HepG2 (cell line): ENCODE measurements at regions not wholly inside any gene's neighbourhood (a gene's known extent, or its start where the extent isn't known, plus 50 kb on each side); places are given as distances from the start of the nearest gene placed in this dataset.

Experiments
- ATAC-seq: fragments of 200-7000 bp; cut with Tn5 transposase; 3 replicates; pipeline ENCODE4 v1.9.1; 2020; ENCODE audit warnings: mild to moderate bottlenecking, moderate library complexity
- BruUV-seq: library from RNA; stranded (reverse); fragments of 400-500 nt; replicated peaks from 2 replicates; lab custom pipeline; 2021; lab: Mats Ljungman, UMichigan
- CTCF ChIA-PET: fragments of 300-600 bp; formaldehyde crosslinking; extraction: SDS; loops from one replicate; lab custom pipeline; 2021; ENCODE audit warnings: low total read pairs, inconsistent platforms, low intra/inter-chr PET ratio; lab: Yijun Ruan, JAX
- POLR2A ChIA-PET: fragments of 350-600 bp; sonication (Branson Sonifier 250); formaldehyde crosslinking; loops from one replicate; lab custom pipeline; 2020; ENCODE audit warnings: antibody characterized with exemption, inconsistent platforms; lab: Yijun Ruan, JAX
- DNase-seq: peaks from one replicate; pipeline ENCODE4 v3.0.0-alpha.2; 2015; ENCODE audit warnings: low spot score
- FAIRE-seq: peaks from 3 replicates; lab custom pipeline; 2011; peaks lifted over from hg19 to GRCh38; lab: Jason Lieb, UNC
- H2AFZ ChIP-seq: one replicate; pipeline ENCODE4 v1.6.1; 2011; ENCODE audit warnings: low read length, inconsistent platforms
- H3K27ac ChIP-seq: fragments of 300-600 bp; 3 replicates; pipeline ENCODE4 v1.8.0; 2011; ENCODE audit warnings: mixed run types, mild to moderate bottlenecking, mixed read lengths, low read length, inconsistent platforms; ENCODE audit not compliant: insufficient read depth; ENCODE audit errors: extremely low read length
- H3K27me3 ChIP-seq, 2 experiments: fragments of 200-600 bp in 1 of 2; 2 replicates in 1 of 2; 3 replicates in 1 of 2; pipeline versions ENCODE4 v1.6.0 to v1.8.0; 2011; ENCODE audit warnings: low read length in 2 of 2, mild to moderate bottlenecking in 2 of 2, moderate library complexity in 2 of 2, inconsistent platforms in 1 of 2; ENCODE audit not compliant: insufficient read depth in 2 of 2, control insufficient read depth in 1 of 2
- H3K36me3 ChIP-seq, 2 experiments: fragments of 200-600 bp in 1 of 2; replicated peaks in 1 of 2; 2 replicates in 1 of 2; 3 replicates in 1 of 2; pipeline versions ENCODE4 v1.5.1 to v1.8.0; 2011; ENCODE audit warnings: low read length in 2 of 2, inconsistent platforms in 1 of 2; ENCODE audit not compliant: insufficient read depth in 2 of 2, control insufficient read depth in 1 of 2
- H3K4me1 ChIP-seq: 2 replicates; pipeline ENCODE4 v1.5.1; 2012; ENCODE audit warnings: low read length, inconsistent platforms; ENCODE audit not compliant: insufficient read depth
- H3K4me2 ChIP-seq: 2 replicates; pipeline ENCODE4 v1.6.0; 2011; ENCODE audit warnings: low read depth, low read length, inconsistent platforms
- H3K4me3 ChIP-seq, 3 experiments: fragments of 200-600 bp in 1 of 3; sonication (generic), shearing (Covaris generic) in 1 of 3; replicated peaks in 1 of 3; 2 replicates each; pipeline ENCODE4 v1.5.1; 2011 to 2016; ENCODE audit warnings: low read length in 3 of 3, inconsistent platforms in 2 of 3, low read depth in 2 of 3, mild to moderate bottlenecking in 2 of 3, control low read depth in 1 of 3, mixed read lengths in 1 of 3; ENCODE audit not compliant: insufficient read depth in 1 of 3
- H3K79me2 ChIP-seq: one replicate; pipeline ENCODE4 v1.6.1; 2011; ENCODE audit warnings: low read length, inconsistent platforms; ENCODE audit not compliant: insufficient read depth
- H3K9ac ChIP-seq: 2 replicates; pipeline ENCODE4 v1.6.0; 2011; ENCODE audit warnings: mild to moderate bottlenecking, low read depth, low read length, inconsistent platforms; ENCODE audit not compliant: insufficient read depth
- H3K9me3 ChIP-seq: 2 replicates; pipeline ENCODE4 v1.5.1; 2012; ENCODE audit warnings: mild to moderate bottlenecking, low read length
- H4K20me1 ChIP-seq: 2 replicates; pipeline ENCODE4 v1.6.0; 2011; ENCODE audit warnings: inconsistent platforms, mild to moderate bottlenecking, low read length, moderate library complexity; ENCODE audit not compliant: insufficient read depth
- FOXC1 ChIP-seq: sonication (generic); formaldehyde crosslinking; IDR thresholded peaks from 2 replicates; pipeline ENCODE4 v1.8.0; 2022; ENCODE audit warnings: mild to moderate bottlenecking, missing genetic modification reagents, borderline replicate concordance
- HNF4G ChIP-seq, 2 experiments: sonication (generic) in 1 of 2; formaldehyde crosslinking in 1 of 2; IDR thresholded peaks; 2 replicates each; pipeline versions ENCODE4 v1.4.0 to v1.6.1; 2011 to 2020; ENCODE audit warnings: borderline replicate concordance in 2 of 2, low read depth in 2 of 2, mild to moderate bottlenecking in 2 of 2, low read length in 1 of 2, missing genetic modification reagents in 1 of 2, moderate library complexity in 1 of 2
- JUND ChIP-seq: sonication (generic); formaldehyde crosslinking; IDR thresholded peaks from 2 replicates; pipeline ENCODE4 v1.8.0; 2022; ENCODE audit warnings: mild to moderate bottlenecking, missing genetic modification reagents
- TCF12 ChIP-seq, 2 experiments: fragments of 450-650 bp in 1 of 2; sonication (generic) in 1 of 2; formaldehyde crosslinking in 1 of 2; IDR thresholded peaks; 2 replicates each; pipeline versions ENCODE4 v1.6.1 to v1.8.0; 2017 to 2022; ENCODE audit warnings: antibody characterized with exemption in 1 of 2, mild to moderate bottlenecking in 1 of 2, missing genetic modification reagents in 1 of 2, moderate library complexity in 1 of 2
- ZC3H13 ChIP-seq: sonication (generic); formaldehyde crosslinking; IDR thresholded peaks from 2 replicates; pipeline ENCODE4 v1.8.1; 2023; ENCODE audit warnings: mild to moderate bottlenecking, missing genetic modification reagents, moderate library complexity
- ZFP91 ChIP-seq: sonication (generic); formaldehyde crosslinking; IDR thresholded peaks from 2 replicates; pipeline ENCODE4 v1.9.0; 2022; ENCODE audit warnings: missing genetic modification reagents, mild to moderate bottlenecking, borderline replicate concordance
- ZNF331 ChIP-seq: sonication (generic); formaldehyde crosslinking; IDR thresholded peaks from 2 replicates; pipeline ENCODE4 v1.4.0; 2020; ENCODE audit warnings: missing genetic modification reagents
- ZNF33A ChIP-seq: sonication (generic); formaldehyde crosslinking; IDR thresholded peaks from 2 replicates; pipeline ENCODE4 v1.5.1; 2020; ENCODE audit warnings: missing genetic modification reagents, mild to moderate bottlenecking, moderate library complexity, borderline replicate concordance
- ZNF761 ChIP-seq: sonication (generic); formaldehyde crosslinking; conservative IDR thresholded peaks from 2 replicates; pipeline ENCODE4 v1.4.0; 2020; ENCODE audit warnings: mild to moderate bottlenecking, missing genetic modification reagents
- ZNF777 ChIP-seq: sonication (generic); formaldehyde crosslinking; IDR thresholded peaks from 2 replicates; pipeline ENCODE4 v1.4.0; 2020; ENCODE audit warnings: missing genetic modification reagents
- WGBS: methylation state at CpG from one replicate; pipeline ENCODE4 v1.1.6; 2017; ENCODE audit warnings: low lambda C conversion rate; 5-methylcytosine and 5-hydroxymethylcytosine counted together
- in situ Hi-C: cut with HindIII; loops from 2 replicates; pipeline ENCODE4 v1.10.0; 2017; ENCODE audit warnings: low pct_unique_long_range_greater_than_20kb; ENCODE audit not compliant: extremely low pct_ligation_motif_present
- intact Hi-C: fragments of 100-400 bp; cut with micrococcal nuclease; formaldehyde crosslinking; loops from one replicate; pipeline ENCODE4 v1.10.0; 2022; ENCODE audit not compliant: unreplicated experiment

GRCh38 chr7:46603780-46604179, 682.7 kb upstream of the IGFBP3 start:
- WGBS, result 37% methylated on average over 6 of the region's 11 CpGs
- H3K9ac ChIP-seq, result no peak overlapping the region
- TF ChIP-seq ZNF33A (CRISPR knock-in tag), result no peak
- TF ChIP-seq ZFP91 (CRISPR knock-in tag), result no peak
- no peak for TF ChIP-seq ZNF331 (CRISPR knock-in tag)
- no peak for TF ChIP-seq JUND (CRISPR knock-in tag)
- TF ChIP-seq TCF12 (IDR thresholded peaks at IDR 0.05), result no peak
- TF ChIP-seq TCF12 (CRISPR knock-in tag; IDR thresholded peaks at IDR 0.05), result no peak
- no peak for TF ChIP-seq ZC3H13 (CRISPR knock-in tag)
- no peak for TF ChIP-seq HNF4G (IDR thresholded peaks at IDR 0.05; ENCODE audit: borderline replicate concordance, low read depth, low read length)
- no peak for TF ChIP-seq HNF4G (CRISPR knock-in tag; IDR thresholded peaks at IDR 0.05; ENCODE audit: borderline replicate concordance, low read depth)
- no peak for TF ChIP-seq FOXC1 (CRISPR knock-in tag)
- TF ChIP-seq ZNF777 (CRISPR knock-in tag), result no peak
- TF ChIP-seq ZNF761, result no peak
- POLR2A ChIA-PET, result no interaction called here
- in situ Hi-C loops, result no loop called here
- H3K4me3 ChIP-seq, result no peak overlapping the region
- H2AFZ ChIP-seq, result no peak overlapping the region
- no peak overlapping the region for H3K27ac ChIP-seq
- no peak for ATAC-seq
- no peak for DNase-seq
- H3K9me3 ChIP-seq, result no peaks in the 10 kb centered on the region
- H3K4me1 ChIP-seq, result no peaks in the 10 kb centered on the region
- H4K20me1 ChIP-seq, result no peaks in the 10 kb centered on the region
- H3K4me2 ChIP-seq, result no peak overlapping the region
- intact Hi-C loops, result no loop called here
- no peaks in the 10 kb centered on the region; a peak in 1 of 5 replicates for H3K27me3 ChIP-seq
- CTCF ChIA-PET, result no interaction called here
- H3K36me3 ChIP-seq, result no peaks in the 10 kb centered on the region
- no TSS peak for BruUV-seq
- no peaks in the 10 kb centered on the region for H3K79me2 ChIP-seq
- no peak for FAIRE-seq
